NT2/D1 (cell line): ENCODE measurements at regions not wholly inside any gene's neighbourhood (a gene's known extent, or its start where the extent isn't known, plus 50 kb on each side); places are given as distances from the start of the nearest gene placed in this dataset.

Experiments used
- SUZ12 ChIP-seq: IDR thresholded peaks from 2 replicates; pipeline ENCODE4 v1.6.1; 2011; ENCODE audit not compliant: insufficient read length, insufficient read depth; ENCODE audit errors: extremely low read depth
- YY1 ChIP-seq: IDR thresholded peaks from 2 replicates; pipeline ENCODE4 v1.6.1; 2011; ENCODE audit not compliant: insufficient read length, insufficient read depth
- ZNF274 ChIP-seq: IDR thresholded peaks from 2 replicates; pipeline ENCODE4 v1.6.1; 2011; ENCODE audit warnings: mild to moderate bottlenecking, low read depth, low read length

GRCh38 chr3:8338424-8338823 lies 163.2 kb upstream of the LMCD1 start:
- no peak for TF ChIP-seq YY1
- TF ChIP-seq ZNF274: no peak
- TF ChIP-seq SUZ12: no peak
